SK-N-MC (cell line): ENCODE measurements at regions not wholly inside any gene's neighbourhood (a gene's known extent, or its start where the extent isn't known, plus 50 kb on each side); places are given as distances from the start of the nearest gene placed in this dataset.
"Not testable (repeated sequence)": the region's sequence is repeated elsewhere in the genome, so short reads cannot be mapped to it uniquely, and the experiment has no call there.

Experiments used
- FOXP2 ChIP-seq: optimal IDR thresholded peaks from 2 replicates; pipeline ENCODE3; 2011; ENCODE audit warnings: mild to moderate bottlenecking, moderate library complexity; ENCODE audit not compliant: insufficient read depth; ENCODE audit errors: extremely low read length, control extremely low read depth
- POLR2AphosphoS5 ChIP-seq: IDR thresholded peaks from 2 replicates; pipeline ENCODE4 v1.6.1; 2012; ENCODE audit warnings: mild to moderate bottlenecking, low read depth, low read length, borderline replicate concordance

GRCh38 chr2:114371721-114372120 is 70.7 kb upstream of the DPP10 start:
- not testable (repeated sequence) for TF ChIP-seq POLR2AphosphoS5, FOXP2
